ENCODE measurements at regions not wholly inside any gene's neighbourhood (a gene's known extent, or its start where the extent isn't known, plus 50 kb on each side); places are given as distances from the start of the nearest gene placed in this dataset.

- TF ChIP-seq CTCF (IDR thresholded peaks at IDR 0.05 in 2 of 3, conservative IDR thresholded peaks at IDR 0.05 in 1 of 3; ENCODE audit: insufficient read depth in 2 of 3, low read depth in 1 of 3, low read length in 3 of 3) (no peak), POLR2AphosphoS5 (IDR thresholded peaks at IDR 0.05; ENCODE audit: control insufficient read depth, insufficient read depth, low read depth, low read length) (no peak), RNF2 (IDR thresholded peaks at IDR 0.05) (no peak), CEBPB (tag; IDR thresholded peaks at IDR 0.05) (no peak), ZC3H11A (IDR thresholded peaks at IDR 0.05; ENCODE audit: low read depth, low read length) (no peak), ZNF280A (IDR thresholded peaks at IDR 0.05; ENCODE audit: low read depth, partially characterized antibody) (no peak), PPARD (CRISPR knock-in tag; IDR thresholded peaks at IDR 0.05) (no peak), TSC22D4 (tag; IDR thresholded peaks at IDR 0.05) (no peak), RFX5 (IDR thresholded peaks at IDR 0.05; ENCODE audit: low read depth, low read length) (no peak)
- TF ChIP-seq, protein P1, sequence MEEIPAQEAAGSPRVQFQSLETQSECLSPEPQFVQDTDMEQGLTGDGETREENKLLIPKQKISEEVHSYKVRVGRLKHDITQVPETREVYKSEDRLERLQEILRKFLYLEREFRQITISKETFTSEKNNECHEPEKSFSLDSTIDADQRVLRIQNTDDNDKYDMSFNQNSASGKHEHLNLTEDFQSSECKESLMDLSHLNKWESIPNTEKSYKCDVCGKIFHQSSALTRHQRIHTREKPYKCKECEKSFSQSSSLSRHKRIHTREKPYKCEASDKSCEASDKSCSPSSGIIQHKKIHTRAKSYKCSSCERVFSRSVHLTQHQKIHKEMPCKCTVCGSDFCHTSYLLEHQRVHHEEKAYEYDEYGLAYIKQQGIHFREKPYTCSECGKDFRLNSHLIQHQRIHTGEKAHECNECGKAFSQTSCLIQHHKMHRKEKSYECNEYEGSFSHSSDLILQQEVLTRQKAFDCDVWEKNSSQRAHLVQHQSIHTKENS (CRISPR knock-in tag; IDR thresholded peaks at IDR 0.05) = no peak
- TF ChIP-seq, protein P2, sequence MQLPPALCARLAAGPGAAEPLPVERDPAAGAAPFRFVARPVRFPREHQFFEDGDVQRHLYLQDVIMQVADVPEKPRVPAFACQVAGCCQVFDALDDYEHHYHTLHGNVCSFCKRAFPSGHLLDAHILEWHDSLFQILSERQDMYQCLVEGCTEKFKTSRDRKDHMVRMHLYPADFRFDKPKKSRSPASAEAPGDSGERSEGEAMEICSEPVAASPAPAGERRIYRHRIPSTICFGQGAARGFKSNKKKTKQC (CRISPR knock-in tag; IDR thresholded peaks at IDR 0.05) = 0 out of 2 replicates have a peak, but pooled peaks have one; percentile 11
- TF ChIP-seq, protein P3, sequence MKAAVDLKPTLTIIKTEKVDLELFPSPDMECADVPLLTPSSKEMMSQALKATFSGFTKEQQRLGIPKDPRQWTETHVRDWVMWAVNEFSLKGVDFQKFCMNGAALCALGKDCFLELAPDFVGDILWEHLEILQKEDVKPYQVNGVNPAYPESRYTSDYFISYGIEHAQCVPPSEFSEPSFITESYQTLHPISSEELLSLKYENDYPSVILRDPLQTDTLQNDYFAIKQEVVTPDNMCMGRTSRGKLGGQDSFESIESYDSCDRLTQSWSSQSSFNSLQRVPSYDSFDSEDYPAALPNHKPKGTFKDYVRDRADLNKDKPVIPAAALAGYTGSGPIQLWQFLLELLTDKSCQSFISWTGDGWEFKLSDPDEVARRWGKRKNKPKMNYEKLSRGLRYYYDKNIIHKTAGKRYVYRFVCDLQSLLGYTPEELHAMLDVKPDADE (conservative IDR thresholded peaks at IDR 0.05; ENCODE audit: control insufficient read depth, low read depth, low read length) = no peak
Observed at GRCh38 chr17:27089929-27090247, 204.0 kb upstream of the WSB1 start.

Data from K562 (cell line).